ENCODE measurements at regions not wholly inside any gene's neighbourhood (a gene's known extent, or its start where the extent isn't known, plus 50 kb on each side); places are given as distances from the start of the nearest gene placed in this dataset.

DNA sequence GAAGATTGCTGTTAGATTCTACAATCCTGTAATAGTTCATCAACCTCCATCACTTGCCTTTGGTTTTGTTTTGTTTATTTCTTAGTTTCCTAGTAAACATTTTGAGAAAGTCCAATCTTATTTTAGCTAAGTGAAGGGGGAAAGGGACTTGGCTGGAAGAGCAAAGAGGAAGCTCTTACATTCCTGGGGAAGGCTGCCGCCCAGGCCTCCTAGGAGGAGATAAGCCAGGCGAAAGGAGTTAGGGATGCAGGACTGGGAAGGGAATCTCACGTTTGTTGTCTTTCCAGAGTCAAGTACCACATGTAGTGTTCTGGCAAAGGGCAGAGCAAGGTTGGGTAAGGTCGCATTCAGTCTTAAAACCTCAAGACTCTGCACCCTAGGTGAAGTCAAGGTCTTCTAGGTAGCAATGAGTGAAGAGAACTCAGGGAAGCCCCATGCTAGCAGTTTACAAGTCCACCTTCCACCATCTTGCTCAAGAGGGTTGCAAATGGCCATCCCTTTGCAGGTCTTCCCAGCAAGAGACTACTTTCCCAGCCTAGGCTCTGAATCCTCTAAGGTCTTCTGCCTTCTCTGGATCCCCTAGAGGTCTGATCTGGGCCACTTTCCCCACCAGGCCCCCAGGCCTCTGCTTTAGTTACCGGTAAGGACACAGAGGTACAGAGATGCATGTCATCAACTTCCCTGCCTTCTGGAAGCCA is 320.7 kb downstream of the CYP26B1 start:
- in situ Hi-C loops (cut with HindIII; ENCODE audit: low pct_unique_long_range_greater_than_20kb, low sequenced_read_pairs), result no loop called here
- no peak for TF ChIP-seq JUND (IDR thresholded peaks at IDR 0.05; ENCODE audit: low read depth)
- DNase-seq (ENCODE audit: low read depth in 1 of 2, low spot score in 1 of 2), result no peak

DNA sequence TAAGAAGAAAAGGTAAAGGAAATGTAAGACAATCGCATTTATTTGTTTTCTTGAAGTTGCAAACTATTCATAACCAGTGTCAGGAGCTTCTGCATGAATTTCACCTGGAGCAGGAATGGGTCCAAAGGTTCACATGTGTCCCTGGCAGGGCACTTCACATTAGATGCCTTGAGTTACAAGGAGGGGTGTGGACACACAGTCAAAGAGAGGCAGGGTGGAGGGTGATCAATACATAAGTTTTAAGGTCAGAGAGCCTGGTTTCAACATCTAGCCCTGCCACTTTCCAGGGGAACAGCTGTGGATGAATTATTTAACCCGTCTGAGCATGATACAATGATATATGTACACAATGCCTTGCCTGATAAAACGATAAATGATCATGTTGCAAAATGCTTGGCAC is 321.4 kb downstream of the CYP26B1 start:
- no peak for DNase-seq (ENCODE audit: low read depth in 1 of 2, low spot score in 1 of 2)
- in situ Hi-C loops (cut with HindIII; ENCODE audit: low pct_unique_long_range_greater_than_20kb, low sequenced_read_pairs), result no loop called here
- no peak for TF ChIP-seq JUND (IDR thresholded peaks at IDR 0.05; ENCODE audit: low read depth)

DNA sequence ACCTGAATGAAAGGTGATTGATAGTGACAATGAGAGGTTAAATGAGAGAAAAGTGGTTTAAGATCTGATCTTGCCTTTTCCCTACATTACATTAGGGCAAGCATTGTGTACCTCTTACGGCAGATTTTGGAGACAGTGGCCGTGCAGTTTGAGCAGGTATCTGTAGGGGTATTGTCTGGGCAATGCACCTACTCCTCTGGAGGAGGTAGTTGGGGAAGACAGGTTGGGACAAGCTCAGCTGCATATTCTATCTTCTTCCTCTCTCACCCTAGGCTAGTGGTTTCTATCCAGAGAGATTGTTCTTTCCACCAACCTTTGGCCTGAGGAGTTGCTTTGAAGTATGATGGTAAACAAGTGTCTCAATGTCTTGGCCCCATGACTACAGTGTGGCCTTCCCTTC is 323.2 kb downstream of the CYP26B1 start:
- TF ChIP-seq JUND (IDR thresholded peaks at IDR 0.05; ENCODE audit: low read depth), result no peak
- no peak for DNase-seq (ENCODE audit: low read depth in 1 of 2, low spot score in 1 of 2)
- in situ Hi-C loops (cut with HindIII; ENCODE audit: low pct_unique_long_range_greater_than_20kb, low sequenced_read_pairs), result no loop called here

DNA sequence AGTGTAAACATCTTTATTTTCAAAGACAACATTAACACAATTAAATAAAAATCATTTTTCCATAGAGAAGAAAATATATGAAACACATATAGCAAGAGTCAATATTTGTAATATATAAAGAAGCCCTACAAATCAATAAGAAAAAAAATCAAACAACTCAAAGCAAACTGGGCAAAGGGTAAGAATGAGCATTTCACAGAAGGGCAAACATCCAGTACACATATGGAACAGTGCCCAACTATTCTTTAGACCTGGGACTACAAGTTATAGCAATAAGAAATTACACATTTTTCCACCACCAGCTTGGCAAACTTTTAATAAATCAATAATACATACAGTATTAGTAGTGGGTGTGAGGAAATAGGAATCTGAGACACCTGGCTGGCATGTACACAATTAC is 324.1 kb downstream of the CYP26B1 start:
- DNase-seq (ENCODE audit: low read depth in 1 of 2, low spot score in 1 of 2), result no peak
- in situ Hi-C loops (cut with HindIII; ENCODE audit: low pct_unique_long_range_greater_than_20kb, low sequenced_read_pairs), result no loop called here
- no peak for TF ChIP-seq JUND (IDR thresholded peaks at IDR 0.05; ENCODE audit: low read depth)

DNA sequence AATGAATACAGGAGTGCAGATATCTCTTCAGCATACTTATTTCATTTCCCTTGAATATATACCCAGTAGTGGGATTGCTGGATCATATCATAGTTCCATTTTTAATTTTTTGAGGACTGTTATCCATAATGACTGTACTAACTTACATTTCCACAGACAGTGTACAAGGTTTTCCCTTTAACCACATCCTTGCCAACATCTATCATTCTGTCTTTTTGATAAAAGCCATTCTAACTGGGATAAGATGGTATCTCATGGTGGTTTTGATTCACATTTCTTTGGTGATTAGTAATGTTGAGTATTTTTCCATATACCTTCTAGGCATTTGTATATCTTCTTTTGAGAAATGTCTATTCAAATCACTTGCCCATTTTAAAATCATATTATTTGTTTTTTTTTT is 325.2 kb downstream of the CYP26B1 start:
- no peak for TF ChIP-seq JUND (IDR thresholded peaks at IDR 0.05; ENCODE audit: low read depth)
- DNase-seq (ENCODE audit: low read depth in 1 of 2, low spot score in 1 of 2), result no peak
- in situ Hi-C loops (cut with HindIII; ENCODE audit: low pct_unique_long_range_greater_than_20kb, low sequenced_read_pairs), result no loop called here

DNA sequence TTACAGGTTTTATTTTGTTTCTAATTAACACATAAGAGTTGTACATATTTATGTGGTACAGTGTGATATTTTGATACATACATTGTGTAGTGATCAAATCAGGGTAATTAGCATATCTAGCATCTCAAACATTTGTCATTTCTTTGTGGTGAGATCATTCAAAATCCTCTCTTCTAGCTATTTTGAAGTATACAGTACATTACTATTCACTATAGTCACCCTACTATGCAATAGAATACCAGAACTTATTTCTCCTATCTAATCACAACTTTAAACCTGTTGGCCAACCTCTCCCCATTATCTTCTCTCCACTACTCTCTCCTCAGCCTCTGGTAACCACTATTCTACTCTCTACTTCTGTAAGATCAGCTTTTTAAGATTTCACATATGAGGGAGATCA is 325.8 kb downstream of the CYP26B1 start:
- no peak for TF ChIP-seq JUND (IDR thresholded peaks at IDR 0.05; ENCODE audit: low read depth)
- DNase-seq (ENCODE audit: low read depth in 1 of 2, low spot score in 1 of 2), result no peak
- in situ Hi-C loops (cut with HindIII; ENCODE audit: low pct_unique_long_range_greater_than_20kb, low sequenced_read_pairs), result no loop called here

DNA sequence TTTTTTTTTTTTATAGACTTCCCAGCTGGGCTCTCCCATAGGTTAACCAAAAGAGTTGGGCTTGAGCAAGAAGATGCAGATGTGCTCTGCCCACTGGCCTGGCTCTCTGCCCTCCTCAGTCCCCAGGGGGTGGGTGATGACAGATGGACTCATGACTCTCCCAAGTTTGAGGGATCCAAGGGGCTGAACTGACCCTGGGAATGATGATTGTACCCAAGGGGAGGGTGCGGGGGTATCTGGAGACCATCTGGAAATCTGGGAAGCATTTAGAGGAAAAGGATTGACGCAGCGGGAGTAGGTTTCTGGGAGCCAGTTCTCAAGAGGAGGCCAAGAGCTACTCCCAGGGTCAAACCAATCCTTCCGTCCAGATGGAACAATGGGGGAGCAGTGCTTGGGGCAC is 330.8 kb downstream of the CYP26B1 start:
- no peak for DNase-seq (ENCODE audit: low read depth in 1 of 2, low spot score in 1 of 2)
- in situ Hi-C loops (cut with HindIII; ENCODE audit: low pct_unique_long_range_greater_than_20kb, low sequenced_read_pairs), result no loop called here
- TF ChIP-seq JUND (IDR thresholded peaks at IDR 0.05; ENCODE audit: low read depth), result no peak

DNA sequence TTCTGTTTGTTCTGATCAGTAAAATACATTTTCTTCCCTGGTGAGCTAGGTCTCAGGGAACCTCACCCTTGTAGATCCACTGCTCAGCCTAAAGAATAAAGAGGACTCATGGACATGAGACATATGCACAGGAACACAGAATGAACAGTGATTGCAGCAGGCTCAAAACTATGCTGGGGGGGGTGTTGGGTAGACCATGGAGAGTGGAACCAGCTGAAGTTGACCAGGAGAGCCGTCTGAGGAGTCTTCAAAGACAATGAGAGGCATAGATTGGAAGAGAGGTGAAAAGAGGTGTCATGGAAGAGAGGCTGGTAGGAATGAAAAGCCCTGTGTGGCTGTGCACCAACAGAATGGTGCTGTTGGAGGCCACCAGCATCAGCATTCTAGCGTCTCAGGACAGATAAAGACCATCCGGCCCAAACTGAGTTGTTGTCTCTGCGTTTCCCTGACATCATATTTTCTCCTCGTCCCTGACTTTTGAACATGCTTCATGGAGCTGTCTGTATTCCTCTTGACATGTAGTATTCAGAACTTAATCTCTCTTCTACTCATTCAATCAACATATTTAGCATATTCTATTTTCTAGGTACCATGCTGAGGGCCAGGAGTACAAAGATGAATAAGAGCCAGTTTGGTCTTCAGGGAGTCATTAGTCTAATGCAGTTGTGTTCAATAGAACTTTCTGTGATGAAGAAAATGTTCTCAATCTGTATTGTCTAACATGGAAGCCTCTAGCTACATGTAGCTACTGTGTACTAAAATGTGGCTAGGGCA is 331.8 kb downstream of the CYP26B1 start:
- in situ Hi-C loops (cut with HindIII; ENCODE audit: low pct_unique_long_range_greater_than_20kb, low sequenced_read_pairs), result no loop called here
- DNase-seq (ENCODE audit: low read depth in 1 of 2, low spot score in 1 of 2), result no peak
- no peak for TF ChIP-seq JUND (IDR thresholded peaks at IDR 0.05; ENCODE audit: low read depth)

DNA sequence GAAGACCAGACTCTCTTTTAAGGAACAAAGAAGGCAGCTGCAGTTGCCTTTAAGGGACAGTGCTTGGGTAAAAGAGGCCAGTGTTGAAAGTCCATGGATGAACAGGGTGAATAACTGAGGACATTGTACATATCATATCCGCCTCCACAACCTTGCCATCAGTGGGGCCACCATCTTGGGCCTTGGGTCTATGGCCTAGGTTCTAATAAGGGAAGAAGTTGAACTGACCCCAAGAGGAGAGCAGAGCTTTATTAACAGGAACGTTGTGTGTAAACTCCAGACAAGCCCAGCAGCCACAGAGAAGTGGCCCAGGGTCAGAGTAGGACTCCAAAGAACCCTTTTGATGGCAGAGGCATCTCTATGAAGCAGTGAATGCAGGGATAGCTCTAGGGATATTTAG is 332.8 kb downstream of the CYP26B1 start:
- no peak for TF ChIP-seq JUND (IDR thresholded peaks at IDR 0.05; ENCODE audit: low read depth)
- DNase-seq (ENCODE audit: low read depth in 1 of 2, low spot score in 1 of 2), result no peak
- in situ Hi-C loops (cut with HindIII; ENCODE audit: low pct_unique_long_range_greater_than_20kb, low sequenced_read_pairs), result no loop called here

DNA sequence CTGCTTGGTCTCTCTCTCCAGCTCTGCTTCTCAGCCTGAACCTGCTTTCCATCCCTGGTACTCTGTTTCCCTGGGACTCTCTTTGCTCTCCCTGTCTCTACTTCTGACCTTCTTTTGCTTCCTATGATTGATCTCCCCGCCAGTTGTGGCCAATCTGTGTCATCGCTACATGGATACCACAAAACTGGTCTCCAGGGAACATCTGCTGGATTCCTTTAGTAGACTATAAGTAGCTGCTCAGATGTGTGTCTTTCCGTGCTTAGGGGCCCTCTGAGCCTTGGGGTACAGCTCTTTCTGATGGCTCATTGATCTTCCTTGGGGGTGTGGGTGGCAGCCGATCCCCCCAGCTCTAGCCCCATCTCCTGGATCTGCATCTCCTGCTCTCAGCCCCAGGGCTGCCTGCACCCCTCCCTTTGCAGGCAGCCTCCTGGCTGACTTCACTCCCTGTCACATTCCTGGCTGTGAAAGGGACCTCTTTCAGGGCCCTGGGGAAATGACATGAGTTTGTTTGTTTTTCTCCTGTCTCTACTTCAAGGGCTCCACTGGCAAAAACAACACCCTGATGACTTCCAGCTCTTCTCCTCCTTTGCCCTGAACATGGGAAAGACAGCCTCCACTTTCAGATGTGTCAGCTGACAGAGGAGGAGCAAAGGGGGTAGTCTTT is 333.7 kb downstream of the CYP26B1 start:
- no peak for TF ChIP-seq JUND (IDR thresholded peaks at IDR 0.05; ENCODE audit: low read depth)
- in situ Hi-C loops (cut with HindIII; ENCODE audit: low pct_unique_long_range_greater_than_20kb, low sequenced_read_pairs), result no loop called here
- no peak for DNase-seq (ENCODE audit: low read depth in 1 of 2, low spot score in 1 of 2)

DNA sequence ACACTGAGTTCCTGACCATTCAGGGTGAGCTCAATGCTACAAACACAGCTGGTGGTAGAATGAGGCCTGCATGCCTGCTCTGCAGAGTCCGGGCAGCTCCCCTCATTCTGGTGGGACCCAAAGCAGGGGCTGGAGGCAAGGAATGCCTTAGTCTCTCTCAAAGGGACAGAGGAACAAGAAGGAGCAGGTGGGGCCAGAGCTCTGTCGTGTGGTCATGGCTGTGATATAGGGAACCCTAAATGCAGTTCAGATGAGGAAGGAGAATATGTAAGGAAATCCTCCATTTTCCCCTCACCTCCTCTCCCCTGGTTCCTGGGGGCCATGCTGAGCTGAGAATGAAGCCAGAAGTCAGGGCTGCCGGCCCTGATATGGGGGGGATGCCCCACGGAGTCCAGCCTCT is 334.3 kb downstream of the CYP26B1 start:
- in situ Hi-C loops (cut with HindIII; ENCODE audit: low pct_unique_long_range_greater_than_20kb, low sequenced_read_pairs), result no loop called here
- DNase-seq (ENCODE audit: low read depth in 1 of 2, low spot score in 1 of 2), result no peak
- no peak for TF ChIP-seq JUND (IDR thresholded peaks at IDR 0.05; ENCODE audit: low read depth)

DNA sequence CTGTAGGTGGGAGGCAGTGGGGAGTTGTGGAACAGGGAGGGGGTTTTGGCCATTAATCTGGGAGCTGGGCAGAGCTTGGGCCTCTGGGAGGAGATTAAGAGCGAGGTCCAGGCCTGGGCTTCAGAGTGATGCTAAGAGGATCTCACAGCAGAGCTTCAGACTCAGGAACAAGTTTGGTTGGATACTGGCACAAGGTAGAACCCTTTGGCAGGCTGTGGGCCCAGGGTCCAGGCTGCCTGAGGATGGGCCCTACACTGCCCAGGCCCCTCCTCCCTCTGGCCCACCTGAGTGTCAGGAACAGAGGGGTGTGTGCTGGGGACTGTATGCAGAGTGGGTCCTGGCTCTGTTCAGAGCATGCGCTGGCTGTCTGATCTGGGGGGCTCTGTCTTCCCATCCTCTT is 334.9 kb downstream of the CYP26B1 start:
- TF ChIP-seq JUND (IDR thresholded peaks at IDR 0.05; ENCODE audit: low read depth), result no peak
- DNase-seq (ENCODE audit: low read depth in 1 of 2, low spot score in 1 of 2), result no peak
- in situ Hi-C loops (cut with HindIII; ENCODE audit: low pct_unique_long_range_greater_than_20kb, low sequenced_read_pairs), result no loop called here

DNA sequence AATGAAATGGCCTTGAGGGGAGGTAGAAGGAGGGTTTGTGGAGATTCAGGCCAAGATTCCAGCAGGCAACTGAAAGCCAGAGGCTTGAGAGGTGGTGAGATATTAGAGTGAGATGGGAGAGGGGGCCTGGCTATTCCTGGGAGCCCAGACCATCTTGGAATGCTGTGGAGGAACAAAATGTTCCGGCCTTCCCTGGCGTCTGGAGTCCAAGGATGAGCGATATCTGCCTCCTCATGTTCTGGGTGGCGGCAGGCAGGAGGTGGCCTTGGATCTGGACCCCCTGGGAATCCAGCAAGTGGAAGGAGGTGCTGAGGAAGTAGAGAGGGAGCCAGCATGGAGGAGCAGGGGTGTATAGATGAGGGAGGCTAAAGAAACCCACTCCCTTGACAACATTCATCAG is 335.9 kb downstream of the CYP26B1 start:
- TF ChIP-seq JUND (IDR thresholded peaks at IDR 0.05; ENCODE audit: low read depth), result no peak
- in situ Hi-C loops (cut with HindIII; ENCODE audit: low pct_unique_long_range_greater_than_20kb, low sequenced_read_pairs), result no loop called here
- DNase-seq (ENCODE audit: low read depth in 1 of 2, low spot score in 1 of 2), result no peak

Data from T47D (cell line).